22Rv1 (cell line): ENCODE measurements at regions not wholly inside any gene's neighbourhood (a gene's known extent, or its start where the extent isn't known, plus 50 kb on each side); places are given as distances from the start of the nearest gene placed in this dataset.

Experiments
- H3K27ac ChIP-seq: fragments of 450-650 bp; 2 replicates; pipeline ENCODE4 v1.5.1; 2017
- ZFX ChIP-seq: fragments of 450-650 bp; IDR thresholded peaks from 2 replicates; pipeline ENCODE4 v1.6.1; 2017; ENCODE audit warnings: antibody characterized with exemption, borderline replicate concordance
- TF ChIP-seq, protein P1 (sequence below): fragments of 450-650 bp; IDR thresholded peaks from 2 replicates; pipeline ENCODE4 v1.5.1; 2017; ENCODE audit warnings: mild to moderate bottlenecking

DNA sequence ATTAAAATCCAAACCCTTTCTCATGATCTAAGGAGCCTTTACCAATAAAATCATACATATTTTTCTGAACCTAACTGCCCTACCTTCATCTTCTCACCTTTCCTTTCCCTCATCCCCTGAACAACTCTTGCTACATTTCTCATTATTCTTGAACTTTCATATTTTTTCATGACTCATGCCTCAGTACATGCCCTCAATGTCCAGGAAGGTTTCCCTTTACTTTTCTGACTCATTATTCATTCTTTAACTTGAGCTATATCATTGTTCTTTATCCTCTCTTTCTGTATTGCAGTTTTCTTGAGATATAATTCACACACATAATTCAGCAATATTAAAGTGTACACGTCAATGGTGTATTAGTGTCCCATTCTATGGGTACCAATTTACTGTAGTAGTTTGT is 231.0 kb downstream of the ALG10B start:
- TF ChIP-seq ZFX = no peak
- TF ChIP-seq, protein P1, sequence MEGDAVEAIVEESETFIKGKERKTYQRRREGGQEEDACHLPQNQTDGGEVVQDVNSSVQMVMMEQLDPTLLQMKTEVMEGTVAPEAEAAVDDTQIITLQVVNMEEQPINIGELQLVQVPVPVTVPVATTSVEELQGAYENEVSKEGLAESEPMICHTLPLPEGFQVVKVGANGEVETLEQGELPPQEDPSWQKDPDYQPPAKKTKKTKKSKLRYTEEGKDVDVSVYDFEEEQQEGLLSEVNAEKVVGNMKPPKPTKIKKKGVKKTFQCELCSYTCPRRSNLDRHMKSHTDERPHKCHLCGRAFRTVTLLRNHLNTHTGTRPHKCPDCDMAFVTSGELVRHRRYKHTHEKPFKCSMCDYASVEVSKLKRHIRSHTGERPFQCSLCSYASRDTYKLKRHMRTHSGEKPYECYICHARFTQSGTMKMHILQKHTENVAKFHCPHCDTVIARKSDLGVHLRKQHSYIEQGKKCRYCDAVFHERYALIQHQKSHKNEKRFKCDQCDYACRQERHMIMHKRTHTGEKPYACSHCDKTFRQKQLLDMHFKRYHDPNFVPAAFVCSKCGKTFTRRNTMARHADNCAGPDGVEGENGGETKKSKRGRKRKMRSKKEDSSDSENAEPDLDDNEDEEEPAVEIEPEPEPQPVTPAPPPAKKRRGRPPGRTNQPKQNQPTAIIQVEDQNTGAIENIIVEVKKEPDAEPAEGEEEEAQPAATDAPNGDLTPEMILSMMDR = no peak
- no peak overlapping the region for H3K27ac ChIP-seq

DNA sequence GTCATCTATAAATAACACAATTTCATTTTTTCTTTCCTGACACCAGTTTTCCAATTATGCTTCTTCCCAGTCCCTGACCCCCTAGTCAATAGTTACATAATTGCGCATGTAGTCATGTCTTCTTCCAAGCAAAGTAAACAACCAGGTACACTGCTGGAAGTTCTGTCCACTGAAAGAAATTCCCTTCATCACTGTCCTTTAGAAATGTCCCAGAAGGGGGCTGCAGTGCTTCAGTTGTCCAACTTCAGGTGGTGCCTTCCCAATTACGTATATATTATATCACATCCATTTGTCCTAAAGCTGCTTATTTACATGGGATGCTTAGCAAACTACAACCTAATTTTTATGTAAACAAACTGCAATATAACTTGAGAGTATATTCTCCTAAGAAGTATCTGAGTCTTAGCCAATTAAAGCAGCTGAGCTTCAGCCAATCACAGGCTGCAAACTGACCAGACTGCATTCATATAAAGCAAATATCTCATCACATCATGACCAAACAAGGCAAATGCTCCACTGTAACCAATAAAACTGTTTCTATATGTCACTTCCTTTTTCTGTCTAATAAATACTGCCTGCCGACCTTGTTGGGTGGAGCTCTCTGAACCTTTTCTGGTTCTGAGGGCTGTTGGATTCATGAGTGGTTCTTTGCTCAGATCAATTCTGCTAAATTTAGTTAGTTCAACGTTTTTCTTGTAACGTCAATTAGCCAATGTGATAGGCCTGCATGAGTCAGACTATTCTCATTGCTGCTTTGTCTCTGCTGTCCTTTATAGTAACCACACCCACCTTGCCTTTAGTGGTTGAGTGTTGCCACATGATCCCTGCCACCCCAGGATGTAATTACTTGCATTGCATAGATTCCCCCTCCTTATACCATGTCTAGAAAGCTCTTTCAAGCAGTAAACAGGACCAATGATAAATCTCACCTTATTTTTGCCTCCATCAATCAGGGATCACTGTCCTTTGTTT is 239.3 kb downstream of the ALG10B start:
- TF ChIP-seq, protein P1 = peak; percentile 38
- TF ChIP-seq ZFX = no peak

DNA sequence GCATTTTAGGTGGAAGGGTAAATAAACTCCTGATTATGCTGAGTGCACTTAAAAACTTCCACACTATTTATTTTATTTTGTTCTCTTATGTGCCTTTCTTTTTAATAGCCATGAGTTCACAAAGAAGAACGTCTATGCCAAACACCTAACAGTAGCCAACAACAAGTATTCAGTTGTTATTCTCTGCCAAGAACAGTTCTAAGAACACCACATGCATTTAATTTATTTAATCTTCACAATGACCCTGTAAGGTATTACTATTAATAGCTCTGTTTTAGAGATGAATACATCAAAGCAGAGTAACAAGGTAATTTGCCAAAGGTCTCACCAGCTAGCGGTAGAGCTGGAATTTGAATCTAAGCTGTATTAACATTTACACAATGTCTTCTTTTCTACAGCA is 240.1 kb downstream of the ALG10B start:
- H3K27ac ChIP-seq = peak overlapping the region; percentile 38
- TF ChIP-seq, protein P1 = no peak
- no peak for TF ChIP-seq ZFX

More for the DNA sequence above, 239.3 kb downstream of the ALG10B start:
- H3K27ac ChIP-seq = peak overlapping the region; percentile 38

DNA sequence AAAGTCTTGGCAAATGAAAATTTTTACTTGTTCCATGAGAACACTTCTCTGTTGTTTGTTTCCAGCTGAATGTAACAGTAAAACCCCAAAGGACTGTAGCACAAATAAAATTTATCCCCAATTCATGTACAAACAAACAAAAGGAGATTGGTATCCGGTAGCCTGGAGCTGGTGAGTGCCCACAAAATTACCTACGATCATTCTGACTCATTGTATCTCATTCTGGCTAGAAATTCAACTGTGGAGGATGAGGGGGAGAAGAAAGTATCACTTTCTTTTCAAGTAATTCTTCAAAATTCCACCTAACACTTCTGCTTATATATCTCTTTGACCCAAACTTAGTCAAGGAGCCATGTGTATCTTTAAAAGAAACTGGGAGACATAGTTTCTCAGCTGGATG is 268.5 kb downstream of the ALG10B start:
- no peak overlapping the region for H3K27ac ChIP-seq
- TF ChIP-seq ZFX = no peak
- TF ChIP-seq, protein P1 = no peak

DNA sequence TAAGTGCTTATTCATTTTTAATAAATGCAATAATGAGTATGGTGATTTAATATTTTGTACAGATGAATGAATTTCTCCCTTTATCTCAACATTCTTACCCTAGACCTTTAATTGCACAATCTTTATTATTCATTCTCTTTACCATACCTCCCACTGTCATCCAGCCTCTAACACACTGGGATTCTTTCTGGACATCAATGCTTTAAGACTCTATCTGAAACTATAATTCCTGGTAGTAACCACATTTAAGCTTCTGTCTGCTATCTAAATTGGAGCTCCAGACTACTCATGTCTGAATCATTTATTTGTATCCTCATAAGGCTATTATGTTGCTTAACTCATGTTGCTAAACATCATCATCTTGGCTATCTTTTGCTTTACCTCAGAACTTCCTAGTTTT is 270.2 kb downstream of the ALG10B start:
- no peak for TF ChIP-seq ZFX
- TF ChIP-seq, protein P1 = no peak
- H3K27ac ChIP-seq = no peak overlapping the region

DNA sequence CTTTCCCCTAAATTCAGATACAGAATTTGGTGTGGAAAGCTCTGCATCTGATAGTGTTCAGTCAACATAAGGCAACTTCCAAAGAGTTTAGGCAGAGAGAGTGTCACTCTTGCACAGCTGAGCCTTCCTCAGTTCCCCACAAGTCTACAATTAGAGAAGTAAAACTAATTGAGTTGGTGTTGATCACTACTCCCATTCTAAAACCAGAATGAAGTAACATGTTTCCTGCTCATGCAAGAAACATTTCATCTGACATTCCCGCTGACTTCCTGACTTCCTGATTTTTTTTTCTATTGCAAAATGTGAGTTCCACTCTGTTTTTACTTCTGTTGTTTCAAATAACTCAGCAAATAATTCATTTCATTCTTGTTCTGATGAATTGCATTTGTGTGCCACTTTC is 271.0 kb downstream of the ALG10B start:
- TF ChIP-seq ZFX = no peak
- TF ChIP-seq, protein P1 = no peak
- no peak overlapping the region for H3K27ac ChIP-seq
